AG09309 (cell line): ENCODE measurements at regions not wholly inside any gene's neighbourhood (a gene's known extent, or its start where the extent isn't known, plus 50 kb on each side); places are given as distances from the start of the nearest gene placed in this dataset.

Experiments
- DNase-seq: peaks from one replicate; pipeline ENCODE4 v3.0.0-alpha.2; 2010; ENCODE audit warnings: low read depth
- H3K4me3 ChIP-seq: 2 replicates; pipeline ENCODE4 v1.5.1; 2011; ENCODE audit warnings: mild to moderate bottlenecking, low read depth, low read length, moderate library complexity; ENCODE audit not compliant: control insufficient read depth
- TF ChIP-seq, protein P1 (sequence below): IDR thresholded peaks from 2 replicates; pipeline ENCODE4 v1.5.1; 2011; ENCODE audit warnings: mild to moderate bottlenecking, low read depth, low read length, inconsistent platforms; ENCODE audit not compliant: insufficient read depth, control insufficient read depth; ENCODE audit errors: missing control alignments

GRCh38 chr16:6016530-6017184, 919.1 kb upstream of the EEF2KMT start:
- DNase-seq = no peak
- H3K4me3 ChIP-seq = no peak overlapping the region
- TF ChIP-seq, protein P1, sequence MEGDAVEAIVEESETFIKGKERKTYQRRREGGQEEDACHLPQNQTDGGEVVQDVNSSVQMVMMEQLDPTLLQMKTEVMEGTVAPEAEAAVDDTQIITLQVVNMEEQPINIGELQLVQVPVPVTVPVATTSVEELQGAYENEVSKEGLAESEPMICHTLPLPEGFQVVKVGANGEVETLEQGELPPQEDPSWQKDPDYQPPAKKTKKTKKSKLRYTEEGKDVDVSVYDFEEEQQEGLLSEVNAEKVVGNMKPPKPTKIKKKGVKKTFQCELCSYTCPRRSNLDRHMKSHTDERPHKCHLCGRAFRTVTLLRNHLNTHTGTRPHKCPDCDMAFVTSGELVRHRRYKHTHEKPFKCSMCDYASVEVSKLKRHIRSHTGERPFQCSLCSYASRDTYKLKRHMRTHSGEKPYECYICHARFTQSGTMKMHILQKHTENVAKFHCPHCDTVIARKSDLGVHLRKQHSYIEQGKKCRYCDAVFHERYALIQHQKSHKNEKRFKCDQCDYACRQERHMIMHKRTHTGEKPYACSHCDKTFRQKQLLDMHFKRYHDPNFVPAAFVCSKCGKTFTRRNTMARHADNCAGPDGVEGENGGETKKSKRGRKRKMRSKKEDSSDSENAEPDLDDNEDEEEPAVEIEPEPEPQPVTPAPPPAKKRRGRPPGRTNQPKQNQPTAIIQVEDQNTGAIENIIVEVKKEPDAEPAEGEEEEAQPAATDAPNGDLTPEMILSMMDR = no peak

DNA sequence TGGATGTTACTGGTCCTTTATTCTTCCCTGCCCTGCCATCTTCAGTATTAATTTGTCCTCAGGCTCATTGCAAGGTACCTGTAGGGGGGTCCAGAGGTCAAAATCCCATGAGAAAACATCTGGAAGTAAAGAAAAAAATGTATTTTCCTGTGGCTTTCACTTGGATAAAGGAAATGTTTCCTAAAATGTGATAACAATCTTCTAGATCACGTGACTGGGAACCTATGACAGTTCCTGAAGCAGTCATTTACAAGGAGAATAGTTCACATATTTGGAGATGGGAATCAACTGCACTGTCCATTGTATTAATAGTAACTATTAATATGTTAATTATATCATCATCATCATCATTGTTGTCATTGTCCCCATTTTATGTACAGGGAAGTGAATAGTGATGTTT, 915.1 kb upstream of the EEF2KMT start:
- TF ChIP-seq, protein P1 = no peak
- no peak for DNase-seq
- H3K4me3 ChIP-seq = no peak overlapping the region

DNA sequence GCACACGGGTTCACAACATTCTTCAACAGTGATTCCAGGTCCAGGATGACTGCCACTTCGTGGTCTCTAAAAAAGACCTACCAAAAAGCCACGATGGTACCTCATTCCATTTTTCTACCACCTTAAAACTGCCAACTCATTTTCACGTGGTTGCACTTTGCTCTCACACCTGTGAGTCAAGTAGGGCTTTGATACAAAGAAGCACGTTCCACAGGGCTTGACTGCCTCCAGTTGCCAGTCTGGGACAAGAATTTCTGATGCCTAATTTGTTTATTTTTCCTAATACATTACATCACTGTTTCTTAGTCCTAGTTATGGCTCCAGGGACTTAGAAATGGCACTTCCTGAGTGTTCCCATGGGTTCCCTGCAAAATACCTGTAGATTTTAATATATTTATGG, 911.6 kb upstream of the EEF2KMT start:
- no peak overlapping the region for H3K4me3 ChIP-seq
- TF ChIP-seq, protein P1 = no peak
- no peak for DNase-seq

DNA sequence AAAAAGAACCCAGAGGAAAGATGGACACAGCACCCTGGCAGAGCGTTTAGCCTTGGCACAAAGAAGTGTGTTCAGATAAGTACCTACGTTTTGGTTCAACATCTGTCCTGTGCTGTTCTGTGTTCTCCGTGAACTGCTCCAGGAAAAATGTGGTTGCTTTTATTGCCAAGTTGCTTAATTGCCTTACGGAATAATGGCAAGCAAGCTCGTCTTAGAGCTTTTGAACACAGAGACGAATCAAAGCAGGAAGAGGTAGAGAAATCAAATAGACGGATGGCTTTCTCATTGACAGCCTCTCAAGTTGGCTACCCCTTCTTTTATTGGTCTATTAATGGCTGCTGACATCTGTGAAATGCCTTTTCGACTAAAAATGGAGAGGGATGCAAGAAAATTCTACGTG, 911.1 kb upstream of the EEF2KMT start:
- DNase-seq = no peak
- TF ChIP-seq, protein P1 = no peak
- no peak overlapping the region for H3K4me3 ChIP-seq

- no peak overlapping the region for H3K4me3 ChIP-seq
- no peak for DNase-seq
- TF ChIP-seq, protein P1 = no peak
Observed at GRCh38 chr16:5993356-5993755, 895.8 kb upstream of the EEF2KMT start.

- H3K4me3 ChIP-seq = no peak overlapping the region
- no peak for DNase-seq
- TF ChIP-seq, protein P1 = no peak
Observed at GRCh38 chr16:5982979-5983378, 885.4 kb upstream of the EEF2KMT start.
